ENCODE measurements at regions not wholly inside any gene's neighbourhood (a gene's known extent, or its start where the extent isn't known, plus 50 kb on each side); places are given as distances from the start of the nearest gene placed in this dataset.

DNA sequence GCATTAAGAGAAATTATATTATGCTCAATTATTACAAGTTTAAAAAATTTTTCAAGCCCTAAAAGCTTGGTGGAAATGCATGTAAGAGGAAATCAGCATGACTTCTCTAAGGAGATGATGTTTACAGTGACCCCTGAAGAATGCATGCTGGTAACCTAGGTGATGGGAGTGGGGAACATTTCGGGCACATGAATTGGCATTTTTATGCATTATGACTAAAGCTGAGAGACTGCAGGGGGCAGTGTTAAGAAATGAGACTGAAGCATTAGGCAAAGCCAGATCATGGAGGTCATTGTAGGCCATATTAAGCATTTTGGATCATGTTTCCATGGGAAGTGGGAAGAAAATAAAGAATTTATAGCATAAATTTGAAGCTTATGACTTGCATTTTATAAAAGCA, 421.3 kb downstream of the FAT4 start:
- DNase-seq (ENCODE audit: low read depth in 1 of 2, low spot score in 1 of 2), result no peak
- Histone ChIP-seq H3K4me3 (replicated peaks; ENCODE audit: insufficient read depth, low read length) (no peak overlapping the region), H3K27me3 (ENCODE audit: insufficient read depth, poor library complexity, severe bottlenecking) (no peaks in the 10 kb centered on the region), H3K27ac (replicated peaks) (no peak overlapping the region)
- TF ChIP-seq POLR2AphosphoS5 (IDR thresholded peaks at IDR 0.05; ENCODE audit: low read depth) (no peak), GABPA (IDR thresholded peaks at IDR 0.05; ENCODE audit: low read depth) (no peak), SPI1 (IDR thresholded peaks at IDR 0.05; ENCODE audit: borderline replicate concordance, low read depth) (no peak)
- TF ChIP-seq, protein P1, sequence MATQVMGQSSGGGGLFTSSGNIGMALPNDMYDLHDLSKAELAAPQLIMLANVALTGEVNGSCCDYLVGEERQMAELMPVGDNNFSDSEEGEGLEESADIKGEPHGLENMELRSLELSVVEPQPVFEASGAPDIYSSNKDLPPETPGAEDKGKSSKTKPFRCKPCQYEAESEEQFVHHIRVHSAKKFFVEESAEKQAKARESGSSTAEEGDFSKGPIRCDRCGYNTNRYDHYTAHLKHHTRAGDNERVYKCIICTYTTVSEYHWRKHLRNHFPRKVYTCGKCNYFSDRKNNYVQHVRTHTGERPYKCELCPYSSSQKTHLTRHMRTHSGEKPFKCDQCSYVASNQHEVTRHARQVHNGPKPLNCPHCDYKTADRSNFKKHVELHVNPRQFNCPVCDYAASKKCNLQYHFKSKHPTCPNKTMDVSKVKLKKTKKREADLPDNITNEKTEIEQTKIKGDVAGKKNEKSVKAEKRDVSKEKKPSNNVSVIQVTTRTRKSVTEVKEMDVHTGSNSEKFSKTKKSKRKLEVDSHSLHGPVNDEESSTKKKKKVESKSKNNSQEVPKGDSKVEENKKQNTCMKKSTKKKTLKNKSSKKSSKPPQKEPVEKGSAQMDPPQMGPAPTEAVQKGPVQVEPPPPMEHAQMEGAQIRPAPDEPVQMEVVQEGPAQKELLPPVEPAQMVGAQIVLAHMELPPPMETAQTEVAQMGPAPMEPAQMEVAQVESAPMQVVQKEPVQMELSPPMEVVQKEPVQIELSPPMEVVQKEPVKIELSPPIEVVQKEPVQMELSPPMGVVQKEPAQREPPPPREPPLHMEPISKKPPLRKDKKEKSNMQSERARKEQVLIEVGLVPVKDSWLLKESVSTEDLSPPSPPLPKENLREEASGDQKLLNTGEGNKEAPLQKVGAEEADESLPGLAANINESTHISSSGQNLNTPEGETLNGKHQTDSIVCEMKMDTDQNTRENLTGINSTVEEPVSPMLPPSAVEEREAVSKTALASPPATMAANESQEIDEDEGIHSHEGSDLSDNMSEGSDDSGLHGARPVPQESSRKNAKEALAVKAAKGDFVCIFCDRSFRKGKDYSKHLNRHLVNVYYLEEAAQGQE (IDR thresholded peaks at IDR 0.05; ENCODE audit: insufficient replicate concordance, low read depth), result no peak
- TF ChIP-seq, protein P2, sequence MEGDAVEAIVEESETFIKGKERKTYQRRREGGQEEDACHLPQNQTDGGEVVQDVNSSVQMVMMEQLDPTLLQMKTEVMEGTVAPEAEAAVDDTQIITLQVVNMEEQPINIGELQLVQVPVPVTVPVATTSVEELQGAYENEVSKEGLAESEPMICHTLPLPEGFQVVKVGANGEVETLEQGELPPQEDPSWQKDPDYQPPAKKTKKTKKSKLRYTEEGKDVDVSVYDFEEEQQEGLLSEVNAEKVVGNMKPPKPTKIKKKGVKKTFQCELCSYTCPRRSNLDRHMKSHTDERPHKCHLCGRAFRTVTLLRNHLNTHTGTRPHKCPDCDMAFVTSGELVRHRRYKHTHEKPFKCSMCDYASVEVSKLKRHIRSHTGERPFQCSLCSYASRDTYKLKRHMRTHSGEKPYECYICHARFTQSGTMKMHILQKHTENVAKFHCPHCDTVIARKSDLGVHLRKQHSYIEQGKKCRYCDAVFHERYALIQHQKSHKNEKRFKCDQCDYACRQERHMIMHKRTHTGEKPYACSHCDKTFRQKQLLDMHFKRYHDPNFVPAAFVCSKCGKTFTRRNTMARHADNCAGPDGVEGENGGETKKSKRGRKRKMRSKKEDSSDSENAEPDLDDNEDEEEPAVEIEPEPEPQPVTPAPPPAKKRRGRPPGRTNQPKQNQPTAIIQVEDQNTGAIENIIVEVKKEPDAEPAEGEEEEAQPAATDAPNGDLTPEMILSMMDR (IDR thresholded peaks at IDR 0.05; ENCODE audit: insufficient read depth, low read length), result no peak

DNA sequence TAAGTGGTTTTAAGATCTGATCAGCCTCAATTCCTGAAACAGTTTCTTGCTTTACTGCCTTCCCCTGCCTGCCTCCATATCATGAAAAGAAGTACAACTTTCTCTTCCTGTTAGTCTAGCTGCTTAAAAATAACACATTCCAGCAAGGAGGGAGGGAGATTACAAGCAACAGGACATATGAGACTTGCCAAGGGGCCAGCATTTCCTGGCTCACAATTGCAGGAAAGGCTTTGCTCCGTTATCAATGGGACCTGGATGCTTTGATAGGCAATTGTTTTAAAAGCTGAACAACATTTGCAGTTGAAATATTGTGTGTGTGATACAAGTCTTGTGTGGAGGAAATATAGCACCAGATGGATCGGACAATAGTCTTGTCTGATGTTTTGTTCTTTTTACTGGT, 425.0 kb downstream of the FAT4 start:
- TF ChIP-seq, protein P1 (IDR thresholded peaks at IDR 0.05; ENCODE audit: insufficient replicate concordance, low read depth), result no peak
- TF ChIP-seq, protein P2 (IDR thresholded peaks at IDR 0.05; ENCODE audit: insufficient read depth, low read length), result no peak
- TF ChIP-seq GABPA (IDR thresholded peaks at IDR 0.05; ENCODE audit: low read depth) (no peak), SPI1 (IDR thresholded peaks at IDR 0.05; ENCODE audit: borderline replicate concordance, low read depth) (no peak), POLR2AphosphoS5 (IDR thresholded peaks at IDR 0.05; ENCODE audit: low read depth) (no peak)
- Histone ChIP-seq H3K4me3 (replicated peaks; ENCODE audit: insufficient read depth, low read length) (no peak overlapping the region), H3K27ac (replicated peaks) (no peak overlapping the region), H3K27me3 (ENCODE audit: insufficient read depth, poor library complexity, severe bottlenecking) (no peaks in the 10 kb centered on the region)
- DNase-seq (ENCODE audit: low read depth in 1 of 2, low spot score in 1 of 2), result no peak

DNA sequence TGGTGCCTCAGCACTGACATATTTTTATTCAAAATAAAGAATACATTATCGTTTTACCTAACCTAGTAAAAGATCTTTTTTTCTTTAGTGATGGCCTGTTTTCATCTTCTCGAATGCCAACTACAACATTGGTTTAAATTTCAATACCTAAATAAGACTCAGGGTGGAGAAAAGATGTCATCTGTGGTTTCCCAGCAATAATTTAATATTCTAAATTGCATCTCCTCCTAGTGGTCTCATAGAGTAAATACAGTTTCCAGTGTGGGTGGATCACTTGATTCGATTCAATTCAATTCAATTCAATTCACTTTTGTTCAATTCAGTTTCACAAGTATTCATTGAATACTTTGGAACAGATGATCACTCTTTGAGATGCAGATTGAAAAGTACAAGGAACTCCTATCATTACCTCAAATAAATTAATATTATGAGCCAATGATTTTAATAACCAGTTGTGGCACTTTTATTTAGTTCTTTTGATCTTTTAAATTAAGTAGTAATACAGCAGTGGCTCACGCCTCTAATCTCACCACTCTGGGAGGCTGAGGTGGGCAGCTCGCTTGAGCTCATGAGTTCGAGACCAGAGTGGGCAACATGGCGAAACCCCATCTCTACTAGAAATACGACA, 427.2 kb downstream of the FAT4 start:
- TF ChIP-seq POLR2AphosphoS5 (IDR thresholded peaks at IDR 0.05; ENCODE audit: low read depth), result no peak
- TF ChIP-seq GABPA (IDR thresholded peaks at IDR 0.05; ENCODE audit: low read depth), result no peak
- TF ChIP-seq SPI1 (IDR thresholded peaks at IDR 0.05; ENCODE audit: borderline replicate concordance, low read depth), result no peak
- TF ChIP-seq, protein P2 (IDR thresholded peaks at IDR 0.05; ENCODE audit: insufficient read depth, low read length), result peak; percentile 24
- TF ChIP-seq, protein P1 (IDR thresholded peaks at IDR 0.05; ENCODE audit: insufficient replicate concordance, low read depth), result no peak
- H3K27ac ChIP-seq (replicated peaks), result no peak overlapping the region
- no peak for DNase-seq (ENCODE audit: low read depth in 1 of 2, low spot score in 1 of 2)
- no peak overlapping the region for H3K4me3 ChIP-seq (replicated peaks; ENCODE audit: insufficient read depth, low read length)
- no peaks in the 10 kb centered on the region for H3K27me3 ChIP-seq (ENCODE audit: insufficient read depth, poor library complexity, severe bottlenecking)

Data from HL-60 (cell line).